Endodermal cell (in vitro differentiated cells): ENCODE measurements at regions not wholly inside any gene's neighbourhood (a gene's known extent, or its start where the extent isn't known, plus 50 kb on each side); places are given as distances from the start of the nearest gene placed in this dataset.

ENCODE experiments used
- DNase-seq: peaks from one replicate; pipeline ENCODE4 v3.0.0-alpha.2; 2017
- H3K27ac ChIP-seq: 2 replicates; pipeline ENCODE4 v1.5.1; 2013; ENCODE audit warnings: mild to moderate bottlenecking, low read depth, low read length, moderate library complexity
- H3K27me3 ChIP-seq: 2 replicates; pipeline ENCODE4 v1.6.1; 2013; ENCODE audit warnings: mild to moderate bottlenecking, low read length, moderate library complexity; ENCODE audit not compliant: insufficient read depth, control insufficient read depth, poor library complexity, severe bottlenecking
- H3K36me3 ChIP-seq: 2 replicates; pipeline ENCODE4 v1.7.0; 2013; ENCODE audit warnings: mild to moderate bottlenecking, low read length, moderate library complexity; ENCODE audit not compliant: control insufficient read depth, insufficient read depth
- H3K4me1 ChIP-seq: one replicate; pipeline ENCODE4 v1.7.0; 2013; ENCODE audit warnings: low read length; ENCODE audit not compliant: control insufficient read depth, insufficient read depth
- H3K4me3 ChIP-seq: 2 replicates; pipeline ENCODE4 v1.5.1; 2013; ENCODE audit warnings: mild to moderate bottlenecking, low read length, moderate library complexity
- H3K9ac ChIP-seq: 2 replicates; pipeline ENCODE4 v1.6.1; 2013; ENCODE audit warnings: mild to moderate bottlenecking, low read length, moderate library complexity; ENCODE audit not compliant: poor library complexity, severe bottlenecking; ENCODE audit errors: extremely low read depth
- H3K9me3 ChIP-seq: 2 replicates; pipeline ENCODE4 v1.6.1; 2013; ENCODE audit warnings: mild to moderate bottlenecking, low read length, moderate library complexity; ENCODE audit not compliant: control insufficient read depth
- H3K27ac Mint-ChIP-seq: 2 replicates; pipeline ENCODE4 v1.8.0; 2020; ENCODE audit warnings: mixed read lengths
- H3K27me3 Mint-ChIP-seq: 2 replicates; pipeline ENCODE4 v1.8.0; 2021; ENCODE audit warnings: mild to moderate bottlenecking, mixed read lengths; ENCODE audit not compliant: insufficient read depth
- H3K36me3 Mint-ChIP-seq: 2 replicates; pipeline ENCODE4 v1.8.0; 2020; ENCODE audit warnings: low read depth, mixed read lengths
- H3K4me1 Mint-ChIP-seq: 2 replicates; pipeline ENCODE4 v1.8.0; 2020; ENCODE audit warnings: mixed read lengths
- H3K4me3 Mint-ChIP-seq: 2 replicates; pipeline ENCODE4 v1.8.0; 2020; ENCODE audit warnings: mild to moderate bottlenecking, moderate library complexity, mixed read lengths
- H3K9me3 Mint-ChIP-seq: 2 replicates; pipeline ENCODE4 v1.8.0; 2020; ENCODE audit warnings: mild to moderate bottlenecking, mixed read lengths
- CTCF ChIP-seq: fragments of 200-600 bp; sonication (generic); conservative IDR thresholded peaks from 2 replicates; pipeline ENCODE4 v1.5.0; 2021; ENCODE audit warnings: antibody characterized with exemption, mild to moderate bottlenecking
- WGBS, 2 experiments: methylation state at CpG; one replicate each; pipeline versions ENCODE4 v1.1.5 to v1.1.7; 2013; ENCODE audit warnings: missing lambda C conversion rate in 2 of 2, mixed read lengths in 1 of 2; ENCODE audit not compliant: insufficient coverage in 1 of 2, insufficient read length in 1 of 2; 5-methylcytosine and 5-hydroxymethylcytosine counted together

GRCh38 chr2:176710657-176711186 lies 441.5 kb downstream of the MTX2 start:
- no peak overlapping the region for H3K4me3 Mint-ChIP-seq

GRCh38 chr2:176725873-176726645 lies 456.8 kb downstream of the MTX2 start:
- Histone ChIP-seq H3K4me3 (no peak overlapping the region), H3K36me3 (no peaks in the 10 kb centered on the region), H3K27me3 (no peaks in the 10 kb centered on the region), H3K9ac (no peak overlapping the region), H3K27ac (no peak overlapping the region), H3K4me1 (no peaks in the 10 kb centered on the region), H3K9me3 (no peaks in the 10 kb centered on the region)
- no peaks in the 10 kb centered on the region for H3K4me1 Mint-ChIP-seq
- no peaks in the 10 kb centered on the region for H3K27me3 Mint-ChIP-seq
- H3K27ac Mint-ChIP-seq, result no peak overlapping the region
- no peak overlapping the region for H3K4me3 Mint-ChIP-seq
- no peak for DNase-seq
- H3K9me3 Mint-ChIP-seq, result no peaks in the 10 kb centered on the region
- no peak for TF ChIP-seq CTCF
- no peaks in the 10 kb centered on the region for H3K36me3 Mint-ChIP-seq
- WGBS, 2 experiments, result 90% methylated on average over 2 to 3 of the region's 3 CpGs

More at GRCh38 chr2:176710657-176711186, 441.5 kb downstream of the MTX2 start:
- H3K9me3 Mint-ChIP-seq, result no peaks in the 10 kb centered on the region
- DNase-seq, result no peak
- no peaks in the 10 kb centered on the region for H3K27me3 Mint-ChIP-seq
- Histone ChIP-seq H3K4me1 (no peaks in the 10 kb centered on the region), H3K9me3 (no peaks in the 10 kb centered on the region), H3K27ac (no peak overlapping the region), H3K9ac (no peak overlapping the region), H3K36me3 (no peaks in the 10 kb centered on the region), H3K27me3 (no peaks in the 10 kb centered on the region), H3K4me3 (no peak overlapping the region)
- no peak overlapping the region for H3K27ac Mint-ChIP-seq
- H3K4me1 Mint-ChIP-seq, result no peaks in the 10 kb centered on the region
- H3K36me3 Mint-ChIP-seq, result no peaks in the 10 kb centered on the region
- TF ChIP-seq CTCF, result no peak
- 89 to 94% methylated on average over 6 to 7 of the region's 7 CpGs for WGBS, 2 experiments

GRCh38 chr2:176727696-176728095 lies 458.5 kb downstream of the MTX2 start:
- TF ChIP-seq CTCF, result no peak
- no peaks in the 10 kb centered on the region for H3K27me3 ChIP-seq
- no peak for DNase-seq
- no peaks in the 10 kb centered on the region for H3K36me3 ChIP-seq
- no peak overlapping the region for H3K9ac ChIP-seq
- no peaks in the 10 kb centered on the region for H3K9me3 ChIP-seq
- WGBS, 2 experiments, result 91 to 100% methylated on average over 3 to 4 of the region's 4 CpGs
- no peaks in the 10 kb centered on the region for H3K4me1 Mint-ChIP-seq
- H3K4me1 ChIP-seq, result no peaks in the 10 kb centered on the region
- no peak overlapping the region for H3K4me3 Mint-ChIP-seq
- no peak overlapping the region for H3K27ac Mint-ChIP-seq
- no peaks in the 10 kb centered on the region for H3K9me3 Mint-ChIP-seq
- H3K36me3 Mint-ChIP-seq, result no peaks in the 10 kb centered on the region
- no peak overlapping the region for H3K27ac ChIP-seq
- no peak overlapping the region for H3K4me3 ChIP-seq
- H3K27me3 Mint-ChIP-seq, result no peaks in the 10 kb centered on the region
